HL-60 (cell line): ENCODE measurements at regions not wholly inside any gene's neighbourhood (a gene's known extent, or its start where the extent isn't known, plus 50 kb on each side); places are given as distances from the start of the nearest gene placed in this dataset.

ENCODE experiments used
- DNase-seq, 2 experiments: peaks; one replicate each; pipeline ENCODE4 v3.0.0-alpha.2; 2010 to 2020; ENCODE audit warnings: low read depth in 1 of 2, low spot score in 1 of 2
- H3K27ac ChIP-seq: fragments of 250-450 bp; sonication (Bioruptor Pico); replicated peaks from 2 replicates; pipeline ENCODE4 v1.5.1; 2020; ENCODE audit warnings: mild to moderate bottlenecking, moderate library complexity
- H3K27me3 ChIP-seq: fragments of 250-450 bp; sonication (Bioruptor Pico); 2 replicates; pipeline ENCODE4 v1.5.1; 2021; ENCODE audit warnings: mild to moderate bottlenecking, moderate library complexity; ENCODE audit not compliant: insufficient read depth, poor library complexity, severe bottlenecking
- H3K4me3 ChIP-seq: replicated peaks from 2 replicates; pipeline ENCODE4 v1.5.1; 2011; ENCODE audit warnings: mild to moderate bottlenecking, control low read depth, low read length; ENCODE audit not compliant: insufficient read depth
- GABPA ChIP-seq: IDR thresholded peaks from 2 replicates; pipeline ENCODE4 v1.6.1; 2012; ENCODE audit warnings: low read depth
- POLR2AphosphoS5 ChIP-seq: IDR thresholded peaks from 2 replicates; pipeline ENCODE4 v1.6.1; 2012; ENCODE audit warnings: low read depth
- SPI1 ChIP-seq: IDR thresholded peaks from 2 replicates; pipeline ENCODE4 v1.6.1; 2012; ENCODE audit warnings: low read depth, mild to moderate bottlenecking, borderline replicate concordance
- TF ChIP-seq, protein P1 (sequence below): IDR thresholded peaks from 2 replicates; pipeline ENCODE4 v1.6.1; 2012; ENCODE audit warnings: low read depth; ENCODE audit not compliant: insufficient replicate concordance
- TF ChIP-seq, protein P2 (sequence below): IDR thresholded peaks from one replicate; pipeline ENCODE4 v1.5.1; 2011; ENCODE audit warnings: low read length, control low read depth, inconsistent platforms; ENCODE audit not compliant: insufficient read depth

DNA sequence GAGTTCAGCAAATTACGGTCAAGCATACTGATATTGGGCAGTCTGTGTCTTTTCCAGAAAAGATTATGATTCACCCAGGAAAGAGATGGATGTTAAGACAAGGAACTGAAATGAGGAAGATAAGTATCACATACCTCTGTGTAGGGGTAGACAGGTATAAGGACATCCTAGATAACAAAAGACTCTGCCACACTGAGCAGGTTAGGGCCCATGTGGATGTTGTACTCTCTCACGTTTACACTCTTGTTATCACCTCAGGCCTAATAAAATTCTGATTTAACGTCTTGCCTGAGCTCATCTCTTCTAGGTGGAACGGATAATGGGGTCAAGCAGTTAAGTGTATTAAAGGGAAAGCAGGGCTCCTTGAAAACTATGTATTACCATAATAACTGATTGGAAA lies 2480.8 kb downstream of the PCDH9 start:
- TF ChIP-seq, protein P1, sequence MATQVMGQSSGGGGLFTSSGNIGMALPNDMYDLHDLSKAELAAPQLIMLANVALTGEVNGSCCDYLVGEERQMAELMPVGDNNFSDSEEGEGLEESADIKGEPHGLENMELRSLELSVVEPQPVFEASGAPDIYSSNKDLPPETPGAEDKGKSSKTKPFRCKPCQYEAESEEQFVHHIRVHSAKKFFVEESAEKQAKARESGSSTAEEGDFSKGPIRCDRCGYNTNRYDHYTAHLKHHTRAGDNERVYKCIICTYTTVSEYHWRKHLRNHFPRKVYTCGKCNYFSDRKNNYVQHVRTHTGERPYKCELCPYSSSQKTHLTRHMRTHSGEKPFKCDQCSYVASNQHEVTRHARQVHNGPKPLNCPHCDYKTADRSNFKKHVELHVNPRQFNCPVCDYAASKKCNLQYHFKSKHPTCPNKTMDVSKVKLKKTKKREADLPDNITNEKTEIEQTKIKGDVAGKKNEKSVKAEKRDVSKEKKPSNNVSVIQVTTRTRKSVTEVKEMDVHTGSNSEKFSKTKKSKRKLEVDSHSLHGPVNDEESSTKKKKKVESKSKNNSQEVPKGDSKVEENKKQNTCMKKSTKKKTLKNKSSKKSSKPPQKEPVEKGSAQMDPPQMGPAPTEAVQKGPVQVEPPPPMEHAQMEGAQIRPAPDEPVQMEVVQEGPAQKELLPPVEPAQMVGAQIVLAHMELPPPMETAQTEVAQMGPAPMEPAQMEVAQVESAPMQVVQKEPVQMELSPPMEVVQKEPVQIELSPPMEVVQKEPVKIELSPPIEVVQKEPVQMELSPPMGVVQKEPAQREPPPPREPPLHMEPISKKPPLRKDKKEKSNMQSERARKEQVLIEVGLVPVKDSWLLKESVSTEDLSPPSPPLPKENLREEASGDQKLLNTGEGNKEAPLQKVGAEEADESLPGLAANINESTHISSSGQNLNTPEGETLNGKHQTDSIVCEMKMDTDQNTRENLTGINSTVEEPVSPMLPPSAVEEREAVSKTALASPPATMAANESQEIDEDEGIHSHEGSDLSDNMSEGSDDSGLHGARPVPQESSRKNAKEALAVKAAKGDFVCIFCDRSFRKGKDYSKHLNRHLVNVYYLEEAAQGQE: no peak
- TF ChIP-seq POLR2AphosphoS5: no peak
- TF ChIP-seq, protein P2, sequence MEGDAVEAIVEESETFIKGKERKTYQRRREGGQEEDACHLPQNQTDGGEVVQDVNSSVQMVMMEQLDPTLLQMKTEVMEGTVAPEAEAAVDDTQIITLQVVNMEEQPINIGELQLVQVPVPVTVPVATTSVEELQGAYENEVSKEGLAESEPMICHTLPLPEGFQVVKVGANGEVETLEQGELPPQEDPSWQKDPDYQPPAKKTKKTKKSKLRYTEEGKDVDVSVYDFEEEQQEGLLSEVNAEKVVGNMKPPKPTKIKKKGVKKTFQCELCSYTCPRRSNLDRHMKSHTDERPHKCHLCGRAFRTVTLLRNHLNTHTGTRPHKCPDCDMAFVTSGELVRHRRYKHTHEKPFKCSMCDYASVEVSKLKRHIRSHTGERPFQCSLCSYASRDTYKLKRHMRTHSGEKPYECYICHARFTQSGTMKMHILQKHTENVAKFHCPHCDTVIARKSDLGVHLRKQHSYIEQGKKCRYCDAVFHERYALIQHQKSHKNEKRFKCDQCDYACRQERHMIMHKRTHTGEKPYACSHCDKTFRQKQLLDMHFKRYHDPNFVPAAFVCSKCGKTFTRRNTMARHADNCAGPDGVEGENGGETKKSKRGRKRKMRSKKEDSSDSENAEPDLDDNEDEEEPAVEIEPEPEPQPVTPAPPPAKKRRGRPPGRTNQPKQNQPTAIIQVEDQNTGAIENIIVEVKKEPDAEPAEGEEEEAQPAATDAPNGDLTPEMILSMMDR: no peak
- no peak for TF ChIP-seq GABPA
- TF ChIP-seq SPI1: no peak
- DNase-seq: no peak

DNA sequence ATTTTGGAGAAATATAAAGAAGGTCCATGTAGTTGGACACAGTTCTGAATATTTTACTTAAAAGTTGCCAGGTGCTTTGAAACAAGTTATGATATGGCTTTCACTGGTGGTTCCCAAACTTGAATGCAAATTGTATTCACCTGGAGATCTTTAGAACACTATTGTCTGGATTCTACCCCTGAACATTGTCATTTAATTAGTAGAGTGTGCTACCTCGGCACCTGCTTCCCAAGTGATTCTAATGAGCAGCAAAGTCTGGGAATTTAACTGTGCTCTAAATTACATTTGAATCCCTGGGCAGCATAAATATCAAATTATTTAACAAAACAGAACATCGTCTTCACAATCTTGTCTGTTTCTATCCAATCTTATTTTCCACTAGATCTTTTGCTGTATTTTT lies 2483.3 kb downstream of the PCDH9 start:
- no peaks in the 10 kb centered on the region for H3K27me3 ChIP-seq
- TF ChIP-seq GABPA (no peak), SPI1 (no peak), POLR2AphosphoS5 (no peak)
- TF ChIP-seq, protein P2: no peak
- TF ChIP-seq, protein P1: no peak
- no peak overlapping the region for H3K27ac ChIP-seq
- no peak for DNase-seq
- no peak overlapping the region for H3K4me3 ChIP-seq

More for the DNA sequence above, 2480.8 kb downstream of the PCDH9 start:
- no peak overlapping the region for H3K27ac ChIP-seq
- H3K27me3 ChIP-seq: no peaks in the 10 kb centered on the region
- H3K4me3 ChIP-seq: no peak overlapping the region

DNA sequence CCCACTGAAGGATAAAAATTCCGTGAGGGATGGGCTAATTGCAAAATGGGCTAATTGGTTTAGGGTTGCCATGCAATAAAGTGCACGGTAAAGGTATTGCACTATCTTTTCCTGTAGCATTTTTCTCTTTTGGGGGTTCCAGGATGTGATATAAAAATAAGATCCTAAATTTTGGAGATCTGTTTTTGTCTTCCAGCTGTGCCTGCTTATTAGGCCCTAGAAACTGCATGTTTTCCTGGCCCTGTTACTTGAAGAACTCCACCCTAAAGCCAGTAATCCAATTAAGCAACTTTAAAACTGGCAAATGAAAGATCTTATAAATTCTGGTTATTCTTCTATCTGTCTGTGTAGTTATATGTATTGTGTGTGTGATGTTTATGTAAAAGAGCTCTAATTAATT lies 2489.6 kb downstream of the PCDH9 start:
- no peak overlapping the region for H3K4me3 ChIP-seq
- no peaks in the 10 kb centered on the region for H3K27me3 ChIP-seq
- H3K27ac ChIP-seq: no peak overlapping the region
- TF ChIP-seq, protein P2: no peak
- TF ChIP-seq, protein P1: no peak
- no peak for TF ChIP-seq POLR2AphosphoS5
- no peak for TF ChIP-seq GABPA
- no peak for TF ChIP-seq SPI1
- DNase-seq: no peak
